H1 (cell line): ENCODE measurements at regions not wholly inside any gene's neighbourhood (a gene's known extent, or its start where the extent isn't known, plus 50 kb on each side); places are given as distances from the start of the nearest gene placed in this dataset.

Experiments
- BCL11A ChIP-seq, 2 experiments: IDR thresholded peaks; one replicate each; pipeline ENCODE4 v1.6.1; 2011; ENCODE audit warnings: low read depth in 2 of 2, low read length in 2 of 2, mild to moderate bottlenecking in 2 of 2
- CHD1 ChIP-seq: IDR thresholded peaks from 2 replicates; pipeline ENCODE4 v1.6.1; 2012; ENCODE audit warnings: low read depth, low read length, improper control_type of control experiment
- E2F6 ChIP-seq: IDR thresholded peaks from 2 replicates; pipeline ENCODE4 v1.6.1; 2012; ENCODE audit warnings: inconsistent platforms
- HDAC2 ChIP-seq, 2 experiments: fragments of 300-600 bp in 1 of 2; sonication (generic) in 1 of 2; IDR thresholded peaks; 2 replicates each; pipeline ENCODE4 v1.6.1; 2011 to 2012; ENCODE audit warnings: low read depth in 2 of 2, low read length in 2 of 2, mild to moderate bottlenecking in 2 of 2, moderate library complexity in 2 of 2, borderline replicate concordance in 1 of 2, inconsistent platforms in 1 of 2
- NANOG ChIP-seq: IDR thresholded peaks from 2 replicates; pipeline ENCODE4 v1.6.1; 2011; ENCODE audit warnings: low read length, low read depth, mild to moderate bottlenecking, inconsistent platforms; ENCODE audit not compliant: insufficient read depth, poor library complexity, severe bottlenecking
- POU5F1 ChIP-seq: IDR thresholded peaks from 2 replicates; pipeline ENCODE4 v1.6.1; 2011; ENCODE audit warnings: low read depth, mild to moderate bottlenecking, low read length, moderate library complexity
- SP4 ChIP-seq: IDR thresholded peaks from 2 replicates; pipeline ENCODE4 v1.6.1; 2012; ENCODE audit warnings: low read length, inconsistent platforms
- ZNF274 ChIP-seq: IDR thresholded peaks from 2 replicates; pipeline ENCODE4 v1.7.0; 2012; ENCODE audit warnings: low read length, borderline replicate concordance; ENCODE audit errors: extremely low read depth
- TF ChIP-seq, protein P1 (sequence below): fragments of 300-600 bp; sonication (generic); IDR thresholded peaks from 2 replicates; pipeline ENCODE4 v1.7.1; 2012; ENCODE audit warnings: low read length, moderate library complexity, mild to moderate bottlenecking, inconsistent platforms; ENCODE audit not compliant: insufficient replicate concordance

GRCh38 chr4:85244638-85245037 lies 230.3 kb upstream of the ARHGAP24 start (continued):
- TF ChIP-seq, protein P1, sequence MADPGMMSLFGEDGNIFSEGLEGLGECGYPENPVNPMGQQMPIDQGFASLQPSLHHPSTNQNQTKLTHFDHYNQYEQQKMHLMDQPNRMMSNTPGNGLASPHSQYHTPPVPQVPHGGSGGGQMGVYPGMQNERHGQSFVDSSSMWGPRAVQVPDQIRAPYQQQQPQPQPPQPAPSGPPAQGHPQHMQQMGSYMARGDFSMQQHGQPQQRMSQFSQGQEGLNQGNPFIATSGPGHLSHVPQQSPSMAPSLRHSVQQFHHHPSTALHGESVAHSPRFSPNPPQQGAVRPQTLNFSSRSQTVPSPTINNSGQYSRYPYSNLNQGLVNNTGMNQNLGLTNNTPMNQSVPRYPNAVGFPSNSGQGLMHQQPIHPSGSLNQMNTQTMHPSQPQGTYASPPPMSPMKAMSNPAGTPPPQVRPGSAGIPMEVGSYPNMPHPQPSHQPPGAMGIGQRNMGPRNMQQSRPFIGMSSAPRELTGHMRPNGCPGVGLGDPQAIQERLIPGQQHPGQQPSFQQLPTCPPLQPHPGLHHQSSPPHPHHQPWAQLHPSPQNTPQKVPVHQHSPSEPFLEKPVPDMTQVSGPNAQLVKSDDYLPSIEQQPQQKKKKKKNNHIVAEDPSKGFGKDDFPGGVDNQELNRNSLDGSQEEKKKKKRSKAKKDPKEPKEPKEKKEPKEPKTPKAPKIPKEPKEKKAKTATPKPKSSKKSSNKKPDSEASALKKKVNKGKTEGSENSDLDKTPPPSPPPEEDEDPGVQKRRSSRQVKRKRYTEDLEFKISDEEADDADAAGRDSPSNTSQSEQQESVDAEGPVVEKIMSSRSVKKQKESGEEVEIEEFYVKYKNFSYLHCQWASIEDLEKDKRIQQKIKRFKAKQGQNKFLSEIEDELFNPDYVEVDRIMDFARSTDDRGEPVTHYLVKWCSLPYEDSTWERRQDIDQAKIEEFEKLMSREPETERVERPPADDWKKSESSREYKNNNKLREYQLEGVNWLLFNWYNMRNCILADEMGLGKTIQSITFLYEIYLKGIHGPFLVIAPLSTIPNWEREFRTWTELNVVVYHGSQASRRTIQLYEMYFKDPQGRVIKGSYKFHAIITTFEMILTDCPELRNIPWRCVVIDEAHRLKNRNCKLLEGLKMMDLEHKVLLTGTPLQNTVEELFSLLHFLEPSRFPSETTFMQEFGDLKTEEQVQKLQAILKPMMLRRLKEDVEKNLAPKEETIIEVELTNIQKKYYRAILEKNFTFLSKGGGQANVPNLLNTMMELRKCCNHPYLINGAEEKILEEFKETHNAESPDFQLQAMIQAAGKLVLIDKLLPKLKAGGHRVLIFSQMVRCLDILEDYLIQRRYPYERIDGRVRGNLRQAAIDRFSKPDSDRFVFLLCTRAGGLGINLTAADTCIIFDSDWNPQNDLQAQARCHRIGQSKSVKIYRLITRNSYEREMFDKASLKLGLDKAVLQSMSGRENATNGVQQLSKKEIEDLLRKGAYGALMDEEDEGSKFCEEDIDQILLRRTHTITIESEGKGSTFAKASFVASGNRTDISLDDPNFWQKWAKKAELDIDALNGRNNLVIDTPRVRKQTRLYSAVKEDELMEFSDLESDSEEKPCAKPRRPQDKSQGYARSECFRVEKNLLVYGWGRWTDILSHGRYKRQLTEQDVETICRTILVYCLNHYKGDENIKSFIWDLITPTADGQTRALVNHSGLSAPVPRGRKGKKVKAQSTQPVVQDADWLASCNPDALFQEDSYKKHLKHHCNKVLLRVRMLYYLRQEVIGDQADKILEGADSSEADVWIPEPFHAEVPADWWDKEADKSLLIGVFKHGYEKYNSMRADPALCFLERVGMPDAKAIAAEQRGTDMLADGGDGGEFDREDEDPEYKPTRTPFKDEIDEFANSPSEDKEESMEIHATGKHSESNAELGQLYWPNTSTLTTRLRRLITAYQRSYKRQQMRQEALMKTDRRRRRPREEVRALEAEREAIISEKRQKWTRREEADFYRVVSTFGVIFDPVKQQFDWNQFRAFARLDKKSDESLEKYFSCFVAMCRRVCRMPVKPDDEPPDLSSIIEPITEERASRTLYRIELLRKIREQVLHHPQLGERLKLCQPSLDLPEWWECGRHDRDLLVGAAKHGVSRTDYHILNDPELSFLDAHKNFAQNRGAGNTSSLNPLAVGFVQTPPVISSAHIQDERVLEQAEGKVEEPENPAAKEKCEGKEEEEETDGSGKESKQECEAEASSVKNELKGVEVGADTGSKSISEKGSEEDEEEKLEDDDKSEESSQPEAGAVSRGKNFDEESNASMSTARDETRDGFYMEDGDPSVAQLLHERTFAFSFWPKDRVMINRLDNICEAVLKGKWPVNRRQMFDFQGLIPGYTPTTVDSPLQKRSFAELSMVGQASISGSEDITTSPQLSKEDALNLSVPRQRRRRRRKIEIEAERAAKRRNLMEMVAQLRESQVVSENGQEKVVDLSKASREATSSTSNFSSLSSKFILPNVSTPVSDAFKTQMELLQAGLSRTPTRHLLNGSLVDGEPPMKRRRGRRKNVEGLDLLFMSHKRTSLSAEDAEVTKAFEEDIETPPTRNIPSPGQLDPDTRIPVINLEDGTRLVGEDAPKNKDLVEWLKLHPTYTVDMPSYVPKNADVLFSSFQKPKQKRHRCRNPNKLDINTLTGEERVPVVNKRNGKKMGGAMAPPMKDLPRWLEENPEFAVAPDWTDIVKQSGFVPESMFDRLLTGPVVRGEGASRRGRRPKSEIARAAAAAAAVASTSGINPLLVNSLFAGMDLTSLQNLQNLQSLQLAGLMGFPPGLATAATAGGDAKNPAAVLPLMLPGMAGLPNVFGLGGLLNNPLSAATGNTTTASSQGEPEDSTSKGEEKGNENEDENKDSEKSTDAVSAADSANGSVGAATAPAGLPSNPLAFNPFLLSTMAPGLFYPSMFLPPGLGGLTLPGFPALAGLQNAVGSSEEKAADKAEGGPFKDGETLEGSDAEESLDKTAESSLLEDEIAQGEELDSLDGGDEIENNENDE: no peak
- TF ChIP-seq POU5F1 (no peak), E2F6 (no peak), CHD1 (no peak), BCL11A (IDR thresholded peaks at IDR 0.05; ENCODE audit: low read depth in 2 of 2, low read length in 2 of 2) (no peak), NANOG (no peak), SP4 (no peak), HDAC2 (IDR thresholded peaks at IDR 0.05; ENCODE audit: borderline replicate concordance in 1 of 2, low read depth in 2 of 2, low read length in 2 of 2) (no peak), ZNF274 (no peak)
